Urinary bladder (tissue), 3 donors: ENCODE measurements at regions not wholly inside any gene's neighbourhood (a gene's known extent, or its start where the extent isn't known, plus 50 kb on each side); places are given as distances from the start of the nearest gene placed in this dataset.
"Not testable (repeated sequence)": the region's sequence is repeated elsewhere in the genome, so short reads cannot be mapped to it uniquely, and the experiment has no call there.

Experiments
- DNase-seq: peaks from one replicate; pipeline ENCODE4 v3.0.0-alpha.2; 2015; ENCODE audit errors: extremely low spot score
- H3K27ac ChIP-seq: one replicate; pipeline ENCODE4 v1.5.1; 2013; ENCODE audit warnings: low read depth, mild to moderate bottlenecking, moderate library complexity
- H3K36me3 ChIP-seq: one replicate; pipeline ENCODE4 v1.6.1; 2013; ENCODE audit warnings: mild to moderate bottlenecking, moderate library complexity; ENCODE audit not compliant: insufficient read depth
- H3K4me1 ChIP-seq: one replicate; pipeline ENCODE4 v1.6.1; 2013; ENCODE audit warnings: mild to moderate bottlenecking, moderate library complexity; ENCODE audit not compliant: insufficient read depth
- H3K4me3 ChIP-seq: one replicate; pipeline ENCODE4 v1.5.1; 2013; ENCODE audit warnings: low read depth, low read length
- WGBS: extraction: QIAGEN DNeasy Blood & Tissue Kit; methylation state at CpG from one replicate; pipeline ENCODE4 v1.1.7; 2013; 5-methylcytosine and 5-hydroxymethylcytosine counted together
- donor health status: healthy with polysubstance abuse.
- donor health status: healthy.

DNA sequence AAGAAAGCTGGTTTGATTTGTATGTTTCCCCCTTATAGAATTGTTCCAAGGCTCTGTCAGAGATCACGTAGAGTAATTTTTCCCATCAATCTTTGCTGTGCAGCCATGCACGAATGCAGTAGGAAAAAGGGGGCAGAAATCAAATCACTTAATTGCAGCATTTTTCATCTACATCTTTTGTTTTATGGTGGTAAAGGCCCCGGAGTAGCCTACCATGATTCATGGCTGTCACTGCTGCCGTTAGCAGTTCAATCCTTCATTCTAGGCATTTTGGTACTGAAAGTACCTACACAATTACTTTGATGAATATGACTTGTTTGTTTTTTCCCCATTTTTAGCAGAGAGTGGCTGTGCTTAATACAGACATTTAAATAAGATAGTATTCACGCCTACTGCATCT lies 631.9 kb upstream of the MMS22L start:
- Histone ChIP-seq H3K4me1 (no peaks in the 10 kb centered on the region), H3K4me3 (no peak overlapping the region), H3K36me3 (no peaks in the 10 kb centered on the region), H3K27ac (no peak overlapping the region)
- no peak for DNase-seq
- 82% methylated on average over 5 of the region's 5 CpGs for WGBS

- H3K27ac ChIP-seq, result no peak overlapping the region
- no peaks in the 10 kb centered on the region for H3K4me1 ChIP-seq
- H3K36me3 ChIP-seq, result no peaks in the 10 kb centered on the region
- no peak overlapping the region for H3K4me3 ChIP-seq
- no peak for DNase-seq
- 60% methylated on average over 2 of the region's 2 CpGs for WGBS
Measured at GRCh38 chr6:97915537-97915936, 632.5 kb upstream of the MMS22L start.

DNA sequence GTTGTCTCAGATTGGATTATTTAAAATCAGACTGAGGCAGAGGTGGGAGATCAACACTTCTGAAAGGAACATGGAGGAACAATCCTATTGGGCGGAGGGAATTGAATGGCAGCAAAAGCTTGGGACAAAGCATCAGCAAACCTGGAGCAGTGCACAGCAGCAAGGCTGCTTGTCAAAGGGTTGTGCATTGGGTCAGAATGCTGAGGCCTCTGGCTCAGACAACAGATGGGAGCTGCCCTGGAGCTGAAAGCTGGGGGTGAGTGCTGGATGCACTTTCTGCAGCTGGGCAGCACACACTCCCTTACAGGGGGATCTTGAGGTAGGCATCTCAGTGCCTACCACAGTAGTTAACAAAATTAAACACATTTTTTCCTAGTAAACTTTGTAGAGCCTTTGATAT lies 634.4 kb upstream of the MMS22L start:
- Histone ChIP-seq H3K36me3 (no peaks in the 10 kb centered on the region), H3K27ac (no peak overlapping the region), H3K4me3 (no peak overlapping the region), H3K4me1 (no peaks in the 10 kb centered on the region)
- WGBS, result 92% methylated on average over 1 of the region's 1 CpG
- DNase-seq, result no peak

DNA sequence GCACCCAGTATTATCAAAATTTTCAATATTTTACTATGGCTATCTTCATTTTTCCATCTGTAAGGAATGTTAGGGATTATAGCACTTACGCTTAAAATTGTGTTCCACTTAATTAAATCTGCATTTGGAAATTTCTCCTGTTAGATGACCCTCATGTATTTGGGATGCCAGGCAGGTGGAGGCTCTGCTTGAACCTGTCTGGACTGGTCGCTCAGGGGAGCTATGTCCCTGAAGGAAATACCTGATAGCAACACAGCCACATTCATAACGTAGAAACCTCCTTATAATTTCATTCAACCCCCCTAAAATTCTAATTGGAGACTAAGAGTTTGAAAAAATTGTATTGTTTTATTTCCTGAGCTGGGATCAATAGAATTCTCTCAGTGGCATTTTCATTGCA lies 636.0 kb upstream of the MMS22L start:
- H3K27ac ChIP-seq, result no peak overlapping the region
- no peaks in the 10 kb centered on the region for H3K36me3 ChIP-seq
- no peaks in the 10 kb centered on the region for H3K4me1 ChIP-seq
- 69% methylated on average over 3 of the region's 3 CpGs for WGBS
- no peak overlapping the region for H3K4me3 ChIP-seq
- no peak for DNase-seq

DNA sequence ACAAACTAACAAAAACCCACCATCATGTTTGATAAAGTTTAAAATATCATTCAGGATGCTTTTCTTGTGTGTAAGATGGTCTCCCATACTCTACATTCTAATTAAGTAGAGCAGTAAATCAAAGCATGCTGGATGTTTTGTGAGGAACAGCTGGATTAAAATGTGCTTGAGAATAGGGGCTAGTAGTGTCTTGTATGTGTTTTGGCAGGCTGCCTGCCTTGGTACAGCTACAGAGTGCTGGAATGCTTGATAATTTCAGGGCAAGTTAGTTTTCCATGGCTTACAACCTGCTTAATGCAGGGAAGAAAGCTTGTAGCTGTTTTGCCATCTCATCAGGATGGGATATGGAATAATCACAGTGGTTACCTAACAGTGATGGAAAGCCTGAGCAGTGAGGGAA lies 636.6 kb upstream of the MMS22L start:
- Histone ChIP-seq H3K4me3 (no peak overlapping the region), H3K36me3 (no peaks in the 10 kb centered on the region), H3K4me1 (no peaks in the 10 kb centered on the region), H3K27ac (no peak overlapping the region)
- no peak for DNase-seq

- DNase-seq, result no peak
- H3K27ac ChIP-seq, result no peak overlapping the region
- WGBS, result 73% methylated on average over 2 of the region's 2 CpGs
- H3K4me1 ChIP-seq, result no peaks in the 10 kb centered on the region
- H3K4me3 ChIP-seq, result no peak overlapping the region
- H3K36me3 ChIP-seq, result no peaks in the 10 kb centered on the region
Measured at GRCh38 chr6:97923249-97923648, 640.2 kb upstream of the MMS22L start.

GRCh38 chr6:97925504-97925903 lies 642.5 kb upstream of the MMS22L start:
- no peaks in the 10 kb centered on the region for H3K4me1 ChIP-seq
- WGBS, result 69% methylated on average over 2 of the region's 2 CpGs
- DNase-seq, result no peak
- H3K36me3 ChIP-seq, result no peaks in the 10 kb centered on the region
- no peak overlapping the region for H3K27ac ChIP-seq
- no peak overlapping the region for H3K4me3 ChIP-seq

DNA sequence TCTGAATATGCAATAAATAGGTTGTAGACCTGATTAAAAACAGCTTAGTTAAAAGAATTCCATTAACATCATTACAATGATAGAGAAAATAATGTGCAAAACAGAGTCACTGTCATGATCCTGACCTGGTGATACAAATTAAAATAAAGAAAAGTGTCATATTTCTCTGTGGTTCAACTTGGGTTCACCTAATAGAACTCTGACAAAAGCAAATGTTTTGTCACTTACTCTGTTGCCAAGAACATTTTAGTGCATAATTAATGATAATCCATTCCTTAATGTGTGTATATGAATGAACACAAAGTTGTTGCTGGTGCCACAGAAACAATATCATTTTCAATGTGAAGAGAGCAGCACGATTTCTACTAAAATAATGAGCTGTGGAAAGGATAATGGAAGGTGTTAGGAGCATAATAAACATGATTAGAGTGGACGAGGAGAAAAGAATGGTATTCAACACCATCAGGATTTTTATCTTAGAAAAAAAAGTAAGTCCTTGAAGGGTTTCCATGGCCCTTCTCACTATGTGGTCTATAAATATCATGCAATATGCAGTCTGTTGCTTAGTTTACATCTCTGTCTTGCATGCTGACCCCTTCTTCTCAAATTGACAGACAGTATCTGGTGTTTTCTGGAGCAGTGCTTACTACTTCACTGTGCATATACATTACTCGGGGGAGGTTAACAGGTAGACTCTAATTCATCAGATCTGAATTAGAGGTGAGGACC lies 656.6 kb upstream of the MMS22L start:
- no peak overlapping the region for H3K27ac ChIP-seq
- 66% methylated on average over 3 of the region's 3 CpGs for WGBS
- no peaks in the 10 kb centered on the region for H3K36me3 ChIP-seq
- H3K4me1 ChIP-seq, result no peaks in the 10 kb centered on the region
- DNase-seq, result no peak
- H3K4me3 ChIP-seq, result no peak overlapping the region

DNA sequence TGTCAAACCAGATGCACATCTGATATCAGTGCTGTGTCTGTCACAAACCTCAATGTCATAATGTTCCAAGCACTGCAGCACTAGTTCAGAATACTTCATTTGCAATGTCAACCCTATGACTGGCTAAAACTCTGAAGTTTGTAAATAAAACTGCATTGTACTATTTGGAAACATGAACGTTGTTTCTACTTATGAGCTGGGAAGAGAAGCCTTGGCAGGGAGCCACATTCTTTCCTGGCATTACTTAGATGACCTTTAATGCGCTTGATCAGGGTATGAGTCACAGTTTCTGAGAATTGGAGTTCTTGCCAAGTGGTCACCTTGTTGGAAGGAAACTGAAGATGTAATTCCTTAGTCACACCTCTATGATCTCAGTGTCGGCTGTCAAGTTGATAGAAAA lies 664.8 kb upstream of the MMS22L start:
- no peak for DNase-seq
- Histone ChIP-seq H3K4me1 (no peaks in the 10 kb centered on the region), H3K27ac (no peak overlapping the region), H3K36me3 (no peaks in the 10 kb centered on the region), H3K4me3 (no peak overlapping the region)
- 35% methylated on average over 3 of the region's 3 CpGs for WGBS

- 73% methylated on average over 8 of the region's 8 CpGs for WGBS
- Histone ChIP-seq H3K4me3 (no peak overlapping the region), H3K27ac (no peak overlapping the region), H3K36me3 (no peaks in the 10 kb centered on the region), H3K4me1 (no peaks in the 10 kb centered on the region)
- no peak for DNase-seq
Measured at GRCh38 chr6:97958134-97958533, 675.1 kb upstream of the MMS22L start.

GRCh38 chr6:97963193-97963592 lies 680.2 kb upstream of the MMS22L start:
- no peak overlapping the region for H3K4me3 ChIP-seq
- H3K27ac ChIP-seq, result no peak overlapping the region
- H3K36me3 ChIP-seq, result no peaks in the 10 kb centered on the region
- H3K4me1 ChIP-seq, result no peaks in the 10 kb centered on the region
- DNase-seq, result no peak
- WGBS, result 32% methylated on average over 3 of the region's 3 CpGs

- DNase-seq, result no peak
- Histone ChIP-seq H3K27ac (no peak overlapping the region), H3K36me3 (no peaks in the 10 kb centered on the region), H3K4me1 (no peaks in the 10 kb centered on the region), H3K4me3 (no peak overlapping the region)
- 79% methylated on average over 1 of the region's 1 CpG for WGBS
Measured at GRCh38 chr6:97969065-97969464, 686.0 kb upstream of the MMS22L start.

DNA sequence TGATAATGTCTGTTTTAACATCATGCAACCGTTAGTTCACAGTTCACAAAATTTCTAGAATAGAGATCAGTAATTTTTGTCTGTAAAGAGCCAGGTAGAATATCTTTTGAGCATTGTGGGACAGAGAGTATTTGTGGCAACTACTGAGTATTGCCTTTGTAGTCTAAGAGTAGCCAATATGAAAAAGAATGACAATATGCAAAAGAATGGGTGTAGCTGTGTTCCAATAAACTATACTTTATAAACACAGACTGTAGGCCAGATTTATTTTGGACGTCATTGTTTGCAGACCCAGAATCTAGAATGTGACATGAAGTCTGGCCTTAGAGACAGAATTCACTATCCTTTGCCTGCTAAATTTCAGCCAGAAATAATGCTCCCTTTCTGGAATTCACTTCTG lies 694.1 kb upstream of the MMS22L start:
- no peak for DNase-seq
- Histone ChIP-seq H3K4me1 (no peaks in the 10 kb centered on the region), H3K36me3 (no peaks in the 10 kb centered on the region), H3K27ac (no peak overlapping the region), H3K4me3 (no peak overlapping the region)
- WGBS, result 35% methylated on average over 2 of the region's 2 CpGs

GRCh38 chr6:97978855-97979271 lies 695.8 kb upstream of the MMS22L start:
- 85% methylated on average over 15 of the region's 15 CpGs for WGBS
- Histone ChIP-seq H3K4me3 (no peak overlapping the region), H3K4me1 (no peaks in the 10 kb centered on the region), H3K27ac (no peak overlapping the region), H3K36me3 (no peaks in the 10 kb centered on the region)
- no peak for DNase-seq

DNA sequence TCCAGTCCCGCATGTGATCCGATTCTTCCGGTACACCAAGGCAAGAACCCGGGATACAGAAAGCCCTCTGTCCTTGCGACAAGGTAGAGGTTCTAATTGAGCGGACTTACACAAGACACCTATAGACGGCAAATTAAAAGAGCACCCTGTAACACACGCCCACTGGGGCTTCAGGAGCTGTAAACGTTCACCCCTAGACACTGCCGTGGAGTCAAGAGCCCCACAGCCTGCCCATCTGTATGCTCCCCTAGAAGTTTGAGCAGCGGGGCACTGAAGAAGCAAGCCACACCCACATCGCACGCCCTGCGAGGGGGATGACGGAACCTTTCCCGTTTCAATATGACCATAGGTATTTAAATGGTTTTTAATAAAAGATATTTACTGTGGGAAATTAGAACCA lies 696.3 kb upstream of the MMS22L start:
- not testable (repeated sequence) for H3K27ac ChIP-seq, H3K4me1 ChIP-seq, H3K36me3 ChIP-seq, H3K4me3 ChIP-seq, DNase-seq
- WGBS, result 94% methylated on average over 16 of the region's 16 CpGs
